Activated naive CD4-positive, alpha-beta T cell treated with anti-CD3 and anti-CD28 coated beads, Interleukin-2, amount 50 U/mL, for 72 hours (primary cell): ENCODE measurements at regions not wholly inside any gene's neighbourhood (a gene's known extent, or its start where the extent isn't known, plus 50 kb on each side); places are given as distances from the start of the nearest gene placed in this dataset.
"Not testable (repeated sequence)": the region's sequence is repeated elsewhere in the genome, so short reads cannot be mapped to it uniquely, and the experiment has no call there.

Source experiments
- ATAC-seq, 2 donors: fragments of 150-1000 bp; cut with Tn5 transposase; 2 replicates each; pipeline ENCODE4 v1.10.0; 2021; ENCODE audit warnings: mild to moderate bottlenecking in 2 of 2, moderate library complexity in 2 of 2
- DNase-seq, 2 donors: peaks; one replicate each; pipeline ENCODE4 v3.0.0; 2021 to 2022; ENCODE audit warnings: low spot score in 2 of 2
- H3K27ac Mint-ChIP-seq, 2 donors: one replicate each; pipeline ENCODE4 v1.8.0; 2022; ENCODE audit warnings: mild to moderate bottlenecking in 2 of 2, mixed read lengths in 2 of 2
- H3K36me3 Mint-ChIP-seq, 2 donors: one replicate each; pipeline ENCODE4 v1.8.0; 2022; ENCODE audit warnings: mixed read lengths in 2 of 2
- H3K9me3 Mint-ChIP-seq, 2 donors: one replicate each; pipeline ENCODE4 v1.8.0; 2022; ENCODE audit warnings: mixed read lengths in 2 of 2

GRCh38 chr13:52212886-52213285, 53.5 kb upstream of the NEK3 start:
- not testable (repeated sequence) for H3K9me3 Mint-ChIP-seq, H3K36me3 Mint-ChIP-seq, ATAC-seq, H3K27ac Mint-ChIP-seq, DNase-seq

- not testable (repeated sequence) for DNase-seq, H3K27ac Mint-ChIP-seq, ATAC-seq, H3K9me3 Mint-ChIP-seq, H3K36me3 Mint-ChIP-seq
These were observed 52.0 kb upstream of the NEK3 start for GRCh38 chr13:52211416-52211776.

- H3K36me3 Mint-ChIP-seq, ATAC-seq, DNase-seq, H3K27ac Mint-ChIP-seq, H3K9me3 Mint-ChIP-seq: not testable (repeated sequence)
These were observed 51.4 kb upstream of the NEK3 start for GRCh38 chr13:52210564-52211415.
